ENCODE measurements at regions not wholly inside any gene's neighbourhood (a gene's known extent, or its start where the extent isn't known, plus 50 kb on each side); places are given as distances from the start of the nearest gene placed in this dataset.

DNA sequence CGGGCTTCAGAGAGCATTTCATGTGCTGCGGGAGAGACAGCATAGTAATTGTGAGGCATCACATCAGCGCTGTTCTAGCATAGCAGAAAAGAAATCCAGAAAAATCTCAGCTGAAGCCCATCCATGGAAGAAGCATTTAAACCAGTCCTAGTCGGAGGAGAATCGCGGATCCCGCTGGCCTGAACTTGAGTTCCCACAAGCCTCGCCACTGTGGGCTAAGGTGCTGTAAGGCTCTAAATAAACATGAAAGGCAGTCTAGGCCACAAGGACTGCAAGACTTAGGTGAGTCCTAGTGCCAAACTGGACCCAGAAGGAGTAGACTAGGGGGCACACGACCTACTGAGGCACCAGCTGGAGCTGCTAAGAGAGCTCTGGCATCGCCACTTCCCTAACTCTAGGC lies 1225.3 kb upstream of the CHAC2 start:
- no peaks in the 10 kb centered on the region for H3K4me1 ChIP-seq (ENCODE audit: control insufficient read depth in 1 of 2, insufficient read depth in 1 of 2, low read depth in 1 of 2, low read length in 1 of 2)
- H3K9me3 ChIP-seq = no peaks in the 10 kb centered on the region
- no peak overlapping the region for H3K4me3 ChIP-seq (ENCODE audit: low read depth in 1 of 2, low read length in 1 of 2)
- no peak overlapping the region for H3K27ac ChIP-seq
- H3K27me3 ChIP-seq = no peaks in the 10 kb centered on the region
- H3K36me3 ChIP-seq = no peaks in the 10 kb centered on the region
- TF ChIP-seq, protein P1, sequence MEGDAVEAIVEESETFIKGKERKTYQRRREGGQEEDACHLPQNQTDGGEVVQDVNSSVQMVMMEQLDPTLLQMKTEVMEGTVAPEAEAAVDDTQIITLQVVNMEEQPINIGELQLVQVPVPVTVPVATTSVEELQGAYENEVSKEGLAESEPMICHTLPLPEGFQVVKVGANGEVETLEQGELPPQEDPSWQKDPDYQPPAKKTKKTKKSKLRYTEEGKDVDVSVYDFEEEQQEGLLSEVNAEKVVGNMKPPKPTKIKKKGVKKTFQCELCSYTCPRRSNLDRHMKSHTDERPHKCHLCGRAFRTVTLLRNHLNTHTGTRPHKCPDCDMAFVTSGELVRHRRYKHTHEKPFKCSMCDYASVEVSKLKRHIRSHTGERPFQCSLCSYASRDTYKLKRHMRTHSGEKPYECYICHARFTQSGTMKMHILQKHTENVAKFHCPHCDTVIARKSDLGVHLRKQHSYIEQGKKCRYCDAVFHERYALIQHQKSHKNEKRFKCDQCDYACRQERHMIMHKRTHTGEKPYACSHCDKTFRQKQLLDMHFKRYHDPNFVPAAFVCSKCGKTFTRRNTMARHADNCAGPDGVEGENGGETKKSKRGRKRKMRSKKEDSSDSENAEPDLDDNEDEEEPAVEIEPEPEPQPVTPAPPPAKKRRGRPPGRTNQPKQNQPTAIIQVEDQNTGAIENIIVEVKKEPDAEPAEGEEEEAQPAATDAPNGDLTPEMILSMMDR (IDR thresholded peaks at IDR 0.05) = no peak

DNA sequence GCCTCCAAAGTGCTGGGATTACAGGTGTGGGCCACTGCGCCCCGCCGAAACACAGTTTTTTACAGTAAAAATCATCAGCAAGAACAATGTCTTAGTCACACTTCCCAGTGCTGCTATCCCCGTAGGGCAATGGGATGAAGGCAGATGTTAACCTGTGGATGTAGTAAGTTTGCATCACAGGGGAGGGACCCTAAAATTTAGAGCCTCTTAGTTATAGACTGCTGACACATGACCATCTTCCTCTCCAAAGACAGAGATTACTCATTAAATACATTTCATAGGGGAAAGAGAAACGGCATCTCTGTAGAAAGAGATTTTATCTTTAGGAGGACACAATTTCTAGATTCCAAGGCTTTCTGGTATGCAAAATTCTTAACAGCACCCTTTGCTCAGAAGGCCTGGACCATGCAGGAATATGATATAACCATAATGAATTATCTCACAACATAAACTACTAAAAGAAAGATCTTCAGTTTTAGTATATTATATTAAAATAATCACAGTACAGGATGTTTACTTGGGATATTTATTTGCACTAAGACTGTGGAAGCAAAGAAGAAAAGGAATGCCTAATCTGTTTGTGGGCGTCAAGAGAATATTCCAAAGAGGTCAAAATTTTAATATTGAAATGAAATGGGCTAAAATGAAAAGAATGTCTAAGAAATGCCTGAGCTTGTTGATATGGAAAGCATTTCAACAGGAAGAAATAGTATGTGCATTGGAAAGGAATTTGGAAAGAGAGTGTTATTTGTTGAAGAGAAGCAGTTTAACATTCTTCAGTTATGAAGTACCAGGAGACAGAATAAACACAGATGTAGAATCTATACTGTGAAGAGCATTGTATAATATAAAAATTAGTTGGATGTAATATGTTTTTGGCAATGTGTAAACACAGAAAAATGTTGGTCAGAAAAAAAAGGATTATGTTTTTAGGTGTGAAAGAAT lies 1228.3 kb upstream of the CHAC2 start:
- TF ChIP-seq, protein P1 (IDR thresholded peaks at IDR 0.05) = no peak
- Histone ChIP-seq H3K4me1 (ENCODE audit: control insufficient read depth in 1 of 2, insufficient read depth in 1 of 2, low read depth in 1 of 2, low read length in 1 of 2) (no peaks in the 10 kb centered on the region), H3K9me3 (no peaks in the 10 kb centered on the region), H3K4me3 (ENCODE audit: low read depth in 1 of 2, low read length in 1 of 2) (no peak overlapping the region), H3K36me3 (no peaks in the 10 kb centered on the region), H3K27me3 (no peaks in the 10 kb centered on the region), H3K27ac (no peak overlapping the region)

- TF ChIP-seq, protein P1 (IDR thresholded peaks at IDR 0.05) = no peak
- Histone ChIP-seq H3K27ac (no peak overlapping the region), H3K4me3 (ENCODE audit: low read depth in 1 of 2, low read length in 1 of 2) (no peak overlapping the region), H3K9me3 (no peaks in the 10 kb centered on the region), H3K27me3 (no peaks in the 10 kb centered on the region), H3K4me1 (ENCODE audit: control insufficient read depth in 1 of 2, insufficient read depth in 1 of 2, low read depth in 1 of 2, low read length in 1 of 2) (no peaks in the 10 kb centered on the region), H3K36me3 (no peaks in the 10 kb centered on the region)
These were observed 1230.0 kb upstream of the CHAC2 start for GRCh38 chr2:52537588-52537987.

DNA sequence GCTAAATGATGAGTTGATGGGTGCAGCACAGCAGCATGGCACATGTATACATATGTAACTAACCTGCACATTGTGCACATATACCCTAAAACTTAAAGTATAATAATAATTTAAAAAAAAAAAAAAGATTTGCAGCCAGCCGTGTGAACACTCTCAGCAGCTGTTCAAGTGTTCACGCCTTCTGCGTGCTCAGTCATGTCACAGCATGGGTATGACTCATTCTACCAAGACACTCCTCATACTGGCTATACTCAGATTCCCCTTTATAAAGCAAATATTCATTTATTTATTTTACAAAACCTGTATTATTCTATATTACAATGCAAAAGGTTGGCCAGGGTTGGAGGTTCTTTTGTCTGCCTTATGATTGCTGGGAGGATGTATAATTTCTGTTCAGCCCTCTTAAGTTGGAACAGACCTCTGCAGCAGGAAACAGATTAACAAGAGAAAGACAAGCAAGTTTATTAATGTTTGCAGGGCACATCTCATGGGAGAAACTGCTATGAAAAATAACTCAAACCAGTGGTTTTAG lies 1230.6 kb upstream of the CHAC2 start:
- H3K9me3 ChIP-seq = no peaks in the 10 kb centered on the region
- TF ChIP-seq, protein P1 (IDR thresholded peaks at IDR 0.05) = no peak
- H3K27ac ChIP-seq = no peak overlapping the region
- no peak overlapping the region for H3K4me3 ChIP-seq (ENCODE audit: low read depth in 1 of 2, low read length in 1 of 2)
- no peaks in the 10 kb centered on the region for H3K4me1 ChIP-seq (ENCODE audit: control insufficient read depth in 1 of 2, insufficient read depth in 1 of 2, low read depth in 1 of 2, low read length in 1 of 2)
- no peaks in the 10 kb centered on the region for H3K27me3 ChIP-seq
- H3K36me3 ChIP-seq = no peaks in the 10 kb centered on the region

GRCh38 chr2:52532956-52533355 lies 1234.6 kb upstream of the CHAC2 start:
- no peak overlapping the region for H3K4me3 ChIP-seq (ENCODE audit: low read depth in 1 of 2, low read length in 1 of 2)
- no peaks in the 10 kb centered on the region for H3K9me3 ChIP-seq
- TF ChIP-seq, protein P1 (IDR thresholded peaks at IDR 0.05) = no peak
- no peaks in the 10 kb centered on the region for H3K4me1 ChIP-seq (ENCODE audit: control insufficient read depth in 1 of 2, insufficient read depth in 1 of 2, low read depth in 1 of 2, low read length in 1 of 2)
- no peaks in the 10 kb centered on the region for H3K27me3 ChIP-seq
- no peak overlapping the region for H3K27ac ChIP-seq
- no peaks in the 10 kb centered on the region for H3K36me3 ChIP-seq
